Breast epithelium (tissue), 4 donors: ENCODE measurements at regions not wholly inside any gene's neighbourhood (a gene's known extent, or its start where the extent isn't known, plus 50 kb on each side); places are given as distances from the start of the nearest gene placed in this dataset.

Experiments used
- DNase-seq, 2 donors: peaks; one replicate each; pipeline ENCODE4 v3.0.0-alpha.2; 2019; ENCODE audit warnings: low spot score in 2 of 2
- H3K27ac ChIP-seq, 2 donors: fragments of 200-600 bp; sonication (generic) in 1 of 2; one replicate each; pipeline ENCODE4 v1.5.1; 2016 to 2019; ENCODE audit warnings: mild to moderate bottlenecking in 1 of 2
- H3K27me3 ChIP-seq, 2 donors: fragments of 200-600 bp; sonication (generic) in 1 of 2; one replicate each; pipeline versions ENCODE4 v1.5.1 to v1.6.0; 2017 to 2019; ENCODE audit warnings: control low read depth in 1 of 2, mild to moderate bottlenecking in 1 of 2
- H3K36me3 ChIP-seq: fragments of 200-600 bp; one replicate; pipeline ENCODE4 v1.5.1; 2019
- H3K4me1 ChIP-seq, 2 donors: fragments of 200-600 bp; sonication (generic); one replicate each; pipeline ENCODE4 v1.5.1; 2016 to 2019; ENCODE audit warnings: control low read depth in 1 of 2
- H3K4me3 ChIP-seq, 3 donors: fragments of 200-600 bp; sonication (generic); 1 replicate in 2 of 3; 2 replicates in 1 of 3; pipeline ENCODE4 v1.5.1; 2016 to 2019; ENCODE audit warnings: mild to moderate bottlenecking in 3 of 3, moderate library complexity in 2 of 3
- H3K9me3 ChIP-seq, 2 donors: fragments of 200-600 bp; sonication (generic) in 1 of 2; one replicate each; pipeline ENCODE4 v1.5.1; 2016 to 2019; ENCODE audit warnings: control low read depth in 1 of 2
- POLR2A ChIP-seq: fragments of 450-650 bp; IDR thresholded peaks from one replicate; pipeline ENCODE4 v1.6.1; 2016; ENCODE audit warnings: antibody characterized with exemption, mild to moderate bottlenecking, moderate library complexity
- POLR2AphosphoS5 ChIP-seq, 3 donors: sonication (generic); formaldehyde crosslinking; IDR thresholded peaks; one replicate each; pipeline ENCODE4 v1.6.1; 2017; ENCODE audit warnings: antibody characterized with exemption in 3 of 3
- intact Hi-C: fragments of 100-400 bp; cut with DNase I; formaldehyde crosslinking; loops from one replicate; pipeline ENCODE4 v1.15.1; 2023; ENCODE audit warnings: low total_unique reads
- TF ChIP-seq, protein P1 (sequence below), 3 donors: fragments of 450-650 bp; IDR thresholded peaks; one replicate each; pipeline ENCODE4 v1.5.1; 2016 to 2017; ENCODE audit warnings: antibody characterized with exemption in 3 of 3, mild to moderate bottlenecking in 3 of 3, moderate library complexity in 3 of 3

GRCh38 chr6:134729561-134729960, 220.3 kb downstream of the ALDH8A1 start:
- TF ChIP-seq POLR2A = no peak
- TF ChIP-seq, protein P1, sequence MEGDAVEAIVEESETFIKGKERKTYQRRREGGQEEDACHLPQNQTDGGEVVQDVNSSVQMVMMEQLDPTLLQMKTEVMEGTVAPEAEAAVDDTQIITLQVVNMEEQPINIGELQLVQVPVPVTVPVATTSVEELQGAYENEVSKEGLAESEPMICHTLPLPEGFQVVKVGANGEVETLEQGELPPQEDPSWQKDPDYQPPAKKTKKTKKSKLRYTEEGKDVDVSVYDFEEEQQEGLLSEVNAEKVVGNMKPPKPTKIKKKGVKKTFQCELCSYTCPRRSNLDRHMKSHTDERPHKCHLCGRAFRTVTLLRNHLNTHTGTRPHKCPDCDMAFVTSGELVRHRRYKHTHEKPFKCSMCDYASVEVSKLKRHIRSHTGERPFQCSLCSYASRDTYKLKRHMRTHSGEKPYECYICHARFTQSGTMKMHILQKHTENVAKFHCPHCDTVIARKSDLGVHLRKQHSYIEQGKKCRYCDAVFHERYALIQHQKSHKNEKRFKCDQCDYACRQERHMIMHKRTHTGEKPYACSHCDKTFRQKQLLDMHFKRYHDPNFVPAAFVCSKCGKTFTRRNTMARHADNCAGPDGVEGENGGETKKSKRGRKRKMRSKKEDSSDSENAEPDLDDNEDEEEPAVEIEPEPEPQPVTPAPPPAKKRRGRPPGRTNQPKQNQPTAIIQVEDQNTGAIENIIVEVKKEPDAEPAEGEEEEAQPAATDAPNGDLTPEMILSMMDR (IDR thresholded peaks at IDR 0.05) = no peak
- no peak for TF ChIP-seq POLR2AphosphoS5 (IDR thresholded peaks at IDR 0.05)

GRCh38 chr6:134727081-134727480, 222.8 kb downstream of the ALDH8A1 start:
- TF ChIP-seq, protein P1 (IDR thresholded peaks at IDR 0.05) = no peak
- TF ChIP-seq POLR2AphosphoS5 (IDR thresholded peaks at IDR 0.05) (no peak), POLR2A (no peak)
- no peak for DNase-seq
- intact Hi-C loops = no loop called here
- Histone ChIP-seq H3K9me3 (no peaks in the 10 kb centered on the region), H3K4me3 (no peak overlapping the region), H3K4me1 (peaks cover 0 to 6% of the 10 kb centered on the region in 2 donors), H3K36me3 (no peaks in the 10 kb centered on the region), H3K27ac (no peak overlapping the region), H3K27me3 (no peaks in the 10 kb centered on the region)

More at GRCh38 chr6:134729561-134729960, 220.3 kb downstream of the ALDH8A1 start:
- no peak for DNase-seq
- H3K9me3 ChIP-seq = no peaks in the 10 kb centered on the region
- no peaks in the 10 kb centered on the region for H3K4me1 ChIP-seq
- intact Hi-C loops = no loop called here
- H3K27me3 ChIP-seq = no peaks in the 10 kb centered on the region
- H3K36me3 ChIP-seq = no peaks in the 10 kb centered on the region
- H3K27ac ChIP-seq = no peak overlapping the region
- H3K4me3 ChIP-seq = no peak overlapping the region

DNA sequence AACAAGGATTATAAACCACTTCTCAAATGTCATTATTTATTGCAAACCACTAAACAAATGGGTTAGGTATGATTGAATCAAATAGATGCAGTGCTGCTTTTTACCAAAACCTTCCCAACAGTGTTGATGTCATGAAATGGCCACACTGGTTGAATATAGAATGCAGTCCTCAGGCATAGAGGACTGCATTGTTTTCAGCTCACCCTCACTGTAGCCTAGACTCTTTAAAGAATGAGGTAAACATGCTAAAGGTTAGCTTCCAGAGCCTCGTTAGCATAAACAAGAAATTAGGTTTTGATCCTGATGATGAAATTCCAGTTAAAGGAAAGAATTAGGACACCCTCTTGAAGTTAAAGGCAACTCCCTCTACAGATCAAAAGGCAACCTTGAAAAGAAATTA, 224.3 kb downstream of the ALDH8A1 start:
- no peak for TF ChIP-seq POLR2AphosphoS5 (IDR thresholded peaks at IDR 0.05)
- TF ChIP-seq, protein P1 (IDR thresholded peaks at IDR 0.05) = no peak
- no peak for TF ChIP-seq POLR2A
- DNase-seq = no peak
- Histone ChIP-seq H3K4me1 (peaks cover 0 to 6% of the 10 kb centered on the region in 2 donors), H3K27ac (no peak overlapping the region), H3K9me3 (no peaks in the 10 kb centered on the region), H3K27me3 (no peaks in the 10 kb centered on the region), H3K4me3 (no peak overlapping the region), H3K36me3 (no peaks in the 10 kb centered on the region)
- intact Hi-C loops = no loop called here

DNA sequence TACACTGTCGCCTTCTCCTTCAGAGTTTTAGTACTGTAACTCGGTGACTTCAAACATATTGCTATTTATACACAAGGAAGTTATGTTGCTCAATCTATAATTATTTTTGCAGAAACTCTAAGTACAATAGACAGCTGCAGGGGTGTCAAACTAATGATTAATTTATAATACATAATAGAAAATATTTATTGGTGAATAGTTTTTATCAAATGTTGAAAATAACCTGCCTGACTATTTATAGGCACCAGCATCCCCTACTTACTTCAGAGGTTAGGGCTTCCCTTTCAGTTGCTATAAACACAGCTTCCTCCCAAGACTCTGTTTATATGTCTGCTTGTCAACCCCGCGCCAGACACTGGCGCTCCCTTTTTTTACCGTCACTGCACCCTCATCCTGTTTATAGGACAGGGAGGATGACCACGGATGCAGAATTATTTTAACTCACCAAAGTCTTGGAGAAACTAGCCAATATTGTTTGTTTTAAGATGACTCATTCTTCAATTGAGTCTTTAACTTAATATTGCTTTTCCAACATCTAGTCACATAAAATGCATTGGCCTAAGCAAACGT, 225.0 kb downstream of the ALDH8A1 start:
- Histone ChIP-seq H3K4me1 (peaks cover 4 to 6% of the 10 kb centered on the region in 2 donors), H3K9me3 (no peaks in the 10 kb centered on the region), H3K36me3 (no peaks in the 10 kb centered on the region), H3K4me3 (no peak overlapping the region), H3K27ac (no peak overlapping the region), H3K27me3 (no peaks in the 10 kb centered on the region)
- DNase-seq = no peak
- intact Hi-C loops = no loop called here
- TF ChIP-seq, protein P1 (IDR thresholded peaks at IDR 0.05) = no peak
- TF ChIP-seq POLR2AphosphoS5 (IDR thresholded peaks at IDR 0.05) = no peak
- no peak for TF ChIP-seq POLR2A

DNA sequence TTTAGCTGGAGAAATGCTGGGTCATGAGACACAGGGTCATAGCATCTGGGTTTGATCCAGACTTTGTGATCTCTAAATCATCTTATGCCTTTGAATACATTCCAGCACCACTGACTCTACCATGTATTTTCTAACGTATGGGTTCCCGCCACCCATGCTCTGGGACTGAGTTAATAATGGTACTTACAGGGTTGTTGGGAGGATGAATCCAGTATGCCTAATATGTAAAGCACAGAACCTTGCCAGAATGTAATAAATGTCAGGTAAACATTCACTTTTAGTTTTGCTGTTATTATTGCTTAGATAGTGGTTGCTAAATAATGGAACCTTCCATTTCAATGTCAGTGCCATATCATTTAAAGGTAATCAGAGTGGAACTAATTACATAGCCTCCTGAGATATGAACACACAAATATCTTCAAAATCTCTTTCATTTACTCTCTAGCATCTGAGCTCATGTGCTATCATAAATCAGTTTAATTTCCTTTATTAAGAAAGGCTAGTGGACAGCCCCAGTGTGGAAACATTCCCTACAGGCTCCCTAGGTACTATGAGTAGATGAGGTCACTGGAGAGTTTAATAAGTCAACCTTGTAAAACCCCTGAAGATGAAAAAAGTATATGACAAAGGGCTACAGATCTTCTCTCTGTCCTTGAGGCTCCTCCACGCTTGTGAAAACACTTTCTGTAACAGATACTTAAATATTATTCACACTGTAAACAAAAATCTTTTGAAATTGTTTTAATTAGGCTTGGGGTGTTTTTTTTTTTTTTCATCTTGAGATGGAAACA, 226.6 kb downstream of the ALDH8A1 start:
- TF ChIP-seq POLR2AphosphoS5 (IDR thresholded peaks at IDR 0.05) (no peak), POLR2A (no peak)
- TF ChIP-seq, protein P1 (IDR thresholded peaks at IDR 0.05) = no peak
- no peaks in the 10 kb centered on the region for H3K27me3 ChIP-seq
- no peak overlapping the region for H3K4me3 ChIP-seq
- no peaks in the 10 kb centered on the region for H3K36me3 ChIP-seq
- peaks cover 4 to 6% of the 10 kb centered on the region in 2 donors for H3K4me1 ChIP-seq
- H3K27ac ChIP-seq = peak overlapping the region; percentile 22 to 53
- no peak for DNase-seq
- intact Hi-C loops = no loop called here
- no peaks in the 10 kb centered on the region for H3K9me3 ChIP-seq
